ENCODE measurements at regions not wholly inside any gene's neighbourhood (a gene's known extent, or its start where the extent isn't known, plus 50 kb on each side); places are given as distances from the start of the nearest gene placed in this dataset.

DNA sequence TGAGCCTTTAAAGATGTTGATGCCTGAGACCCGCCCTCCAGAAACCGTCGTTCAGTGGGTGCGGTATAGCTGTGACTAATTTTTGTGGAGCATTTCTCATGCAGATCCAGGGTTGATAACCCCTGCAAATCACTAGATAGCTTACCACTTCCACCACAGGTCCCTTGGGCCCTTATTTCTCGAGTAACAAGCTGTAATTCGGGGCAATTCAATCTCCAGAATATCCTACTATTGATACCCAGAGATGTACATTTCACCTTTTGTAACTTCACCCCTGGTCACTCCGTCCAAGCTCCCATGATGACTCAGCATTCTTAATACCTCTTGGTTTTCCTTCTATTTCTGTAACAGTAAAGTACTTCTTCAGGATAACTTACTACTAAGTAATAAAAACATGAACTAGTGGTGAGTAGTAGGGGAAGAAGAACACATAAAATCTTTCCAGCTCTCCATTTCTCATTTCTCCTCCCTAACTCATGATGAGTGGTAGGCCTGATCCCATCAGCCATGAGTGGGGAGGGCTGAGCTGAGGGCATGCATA, 71.9 kb upstream of the UBL3 start:
- no peak for TF ChIP-seq POLR2A (IDR thresholded peaks at IDR 0.05)
- TF ChIP-seq, protein P1, sequence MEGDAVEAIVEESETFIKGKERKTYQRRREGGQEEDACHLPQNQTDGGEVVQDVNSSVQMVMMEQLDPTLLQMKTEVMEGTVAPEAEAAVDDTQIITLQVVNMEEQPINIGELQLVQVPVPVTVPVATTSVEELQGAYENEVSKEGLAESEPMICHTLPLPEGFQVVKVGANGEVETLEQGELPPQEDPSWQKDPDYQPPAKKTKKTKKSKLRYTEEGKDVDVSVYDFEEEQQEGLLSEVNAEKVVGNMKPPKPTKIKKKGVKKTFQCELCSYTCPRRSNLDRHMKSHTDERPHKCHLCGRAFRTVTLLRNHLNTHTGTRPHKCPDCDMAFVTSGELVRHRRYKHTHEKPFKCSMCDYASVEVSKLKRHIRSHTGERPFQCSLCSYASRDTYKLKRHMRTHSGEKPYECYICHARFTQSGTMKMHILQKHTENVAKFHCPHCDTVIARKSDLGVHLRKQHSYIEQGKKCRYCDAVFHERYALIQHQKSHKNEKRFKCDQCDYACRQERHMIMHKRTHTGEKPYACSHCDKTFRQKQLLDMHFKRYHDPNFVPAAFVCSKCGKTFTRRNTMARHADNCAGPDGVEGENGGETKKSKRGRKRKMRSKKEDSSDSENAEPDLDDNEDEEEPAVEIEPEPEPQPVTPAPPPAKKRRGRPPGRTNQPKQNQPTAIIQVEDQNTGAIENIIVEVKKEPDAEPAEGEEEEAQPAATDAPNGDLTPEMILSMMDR (IDR thresholded peaks at IDR 0.05): no peak
